Right ventricle myocardium inferior (tissue), 1 donor: ENCODE measurements at regions not wholly inside any gene's neighbourhood (a gene's known extent, or its start where the extent isn't known, plus 50 kb on each side); places are given as distances from the start of the nearest gene placed in this dataset.
A peak's percentile ranks its signal among the peaks of the same experiment; 100 is the strongest.

Experiments used
- ATAC-seq: fragments of 200-7000 bp; cut with Tn5 transposase; one replicate; pipeline ENCODE4 v1.9.1; 2020; ENCODE audit warnings: mild to moderate bottlenecking, moderate library complexity
- DNase-seq: peaks from one replicate; pipeline ENCODE4 v3.0.0; 2021; ENCODE audit errors: missing footprints
- intact Hi-C: fragments of 100-400 bp; cut with DNase I; formaldehyde crosslinking; loops from one replicate; pipeline ENCODE4 v1.11.0; 2022
- donor health status: DM: no; HTN: yes; CAD: no; lungs with severe emphysema.

- intact Hi-C loops, result no loop called here
- DNase-seq, result no peak
- no peak for ATAC-seq
Measured at GRCh38 chr5:63155310-63155631, 576.7 kb downstream of the LRRC70 start.

GRCh38 chr5:63154476-63155309 lies 576.1 kb downstream of the LRRC70 start:
- DNase-seq (no peak), ATAC-seq (no peak)
- intact Hi-C loops, result no loop called here

GRCh38 chr5:63152871-63153270 lies 574.3 kb downstream of the LRRC70 start:
- ATAC-seq, result no peak
- intact Hi-C loops, result no loop called here
- DNase-seq, result no peak

GRCh38 chr5:63145167-63145566 lies 566.5 kb downstream of the LRRC70 start:
- DNase-seq (no peak), ATAC-seq (peak; percentile 62)
- intact Hi-C loops, result no loop called here

- ATAC-seq (no peak), DNase-seq (no peak)
- intact Hi-C loops, result no loop called here
Measured at GRCh38 chr5:63141591-63141990, 563.0 kb downstream of the LRRC70 start.

GRCh38 chr5:63135291-63135690 lies 556.7 kb downstream of the LRRC70 start:
- intact Hi-C loops, result no loop called here
- DNase-seq (no peak), ATAC-seq (no peak)

- no peak for ATAC-seq
- DNase-seq, result no peak
- intact Hi-C loops, result no loop called here
Measured at GRCh38 chr5:63131626-63132285, 553.1 kb downstream of the LRRC70 start.

GRCh38 chr5:63128761-63129160 lies 550.1 kb downstream of the LRRC70 start:
- DNase-seq (no peak), ATAC-seq (no peak)
- intact Hi-C loops, result no loop called here

GRCh38 chr5:63128018-63128417 lies 549.4 kb downstream of the LRRC70 start:
- DNase-seq (no peak), ATAC-seq (no peak)
- intact Hi-C loops, result no loop called here

GRCh38 chr5:63127054-63127453 lies 548.4 kb downstream of the LRRC70 start:
- intact Hi-C loops, result no loop called here
- ATAC-seq (no peak), DNase-seq (no peak)

GRCh38 chr5:63125862-63126261 lies 547.2 kb downstream of the LRRC70 start:
- no peak for ATAC-seq
- intact Hi-C loops, result no loop called here
- DNase-seq, result no peak

- intact Hi-C loops, result no loop called here
- no peak for ATAC-seq
- no peak for DNase-seq
Measured at GRCh38 chr5:63125392-63125791, 546.8 kb downstream of the LRRC70 start.

GRCh38 chr5:63124266-63124665 lies 545.6 kb downstream of the LRRC70 start:
- DNase-seq (no peak), ATAC-seq (no peak)
- intact Hi-C loops, result no loop called here

- ATAC-seq, result no peak
- intact Hi-C loops, result no loop called here
- no peak for DNase-seq
Measured at GRCh38 chr5:63121471-63121870, 542.9 kb downstream of the LRRC70 start.

- DNase-seq (no peak), ATAC-seq (no peak)
- intact Hi-C loops, result no loop called here
Measured at GRCh38 chr5:63118221-63118620, 539.6 kb downstream of the LRRC70 start.

GRCh38 chr5:63111891-63112290 lies 533.3 kb downstream of the LRRC70 start:
- DNase-seq (no peak), ATAC-seq (no peak)
- intact Hi-C loops, result no loop called here

- intact Hi-C loops, result no loop called here
- DNase-seq, result no peak
- no peak for ATAC-seq
Measured at GRCh38 chr5:63101870-63102269, 523.3 kb downstream of the LRRC70 start.

- intact Hi-C loops, result no loop called here
- DNase-seq (no peak), ATAC-seq (no peak)
Measured at GRCh38 chr5:63097286-63097685, 518.7 kb downstream of the LRRC70 start.

GRCh38 chr5:63094730-63095129 lies 516.1 kb downstream of the LRRC70 start:
- ATAC-seq (no peak), DNase-seq (no peak)
- intact Hi-C loops, result no loop called here

GRCh38 chr5:63089147-63089546 lies 510.5 kb downstream of the LRRC70 start:
- ATAC-seq, result no peak
- intact Hi-C loops, result no loop called here
- no peak for DNase-seq

- ATAC-seq (no peak), DNase-seq (no peak)
- intact Hi-C loops, result no loop called here
Measured at GRCh38 chr5:63085561-63085960, 506.9 kb downstream of the LRRC70 start.
